Ovary (tissue), 7 donors: ENCODE measurements at regions not wholly inside any gene's neighbourhood (a gene's known extent, or its start where the extent isn't known, plus 50 kb on each side); places are given as distances from the start of the nearest gene placed in this dataset.

Source experiments
- DNase-seq, 5 donors: peaks; one replicate each; pipeline ENCODE4 v3.0.0-alpha.2; 2019 to 2020
- H3K27ac ChIP-seq, 2 donors: fragments of 200-600 bp; one replicate each; pipeline versions ENCODE4 v1.5.1 to v1.8.0; 2019 to 2022
- H3K27me3 ChIP-seq: fragments of 200-600 bp; one replicate; pipeline ENCODE4 v1.8.0; 2022
- H3K36me3 ChIP-seq: fragments of 200-600 bp; sonication (generic); one replicate; pipeline ENCODE4 v1.5.1; 2019
- H3K4me1 ChIP-seq: one replicate; pipeline ENCODE4 v1.8.1; 2013; ENCODE audit warnings: mild to moderate bottlenecking, moderate library complexity; ENCODE audit not compliant: insufficient read depth
- H3K4me3 ChIP-seq: fragments of 200-600 bp; sonication (generic); one replicate; pipeline ENCODE4 v1.5.1; 2017
- H3K9me3 ChIP-seq, 2 donors: fragments of 200-600 bp in 1 of 2; sonication (generic) in 1 of 2; one replicate each; pipeline versions ENCODE4 v1.5.1 to v1.8.1; 2013 to 2019; ENCODE audit warnings: mild to moderate bottlenecking in 1 of 2, moderate library complexity in 1 of 2
- EP300 ChIP-seq: sonication (generic); formaldehyde crosslinking; IDR thresholded peaks from one replicate; pipeline ENCODE4 v1.6.1; 2017; ENCODE audit warnings: antibody characterized with exemption
- POLR2A ChIP-seq: fragments of 450-650 bp; IDR thresholded peaks from one replicate; pipeline ENCODE4 v1.6.1; 2017; ENCODE audit warnings: antibody characterized with exemption, mild to moderate bottlenecking, moderate library complexity
- WGBS, 3 donors: extraction: QIAGEN DNeasy Blood & Tissue Kit in 1 of 3; methylation state at CpG; one replicate each; pipeline versions ENCODE4 v1.1.5 to v1.1.7; 2013 to 2017; 5-methylcytosine and 5-hydroxymethylcytosine counted together
- intact Hi-C, 4 donors: fragments of 100-400 bp; cut with DNase I; formaldehyde crosslinking; loops; one replicate each; pipeline versions ENCODE4 v1.11.0 to v1.15.1; 2022 to 2023
- TF ChIP-seq, protein P1 (sequence below), 3 donors: fragments of 450-650 bp in 2 of 3; fragments of 200-600 bp in 1 of 3; IDR thresholded peaks; one replicate each; pipeline versions ENCODE4 v1.5.1 to v1.8.0; 2016 to 2022; ENCODE audit warnings: antibody characterized with exemption in 3 of 3, mild to moderate bottlenecking in 1 of 3
- donor health status: DM: no; HTN: no; CAD: no; lungs with moderate emphysema.
- donor health status: DM: no; HTN: no; CAD: no.
- donor health status: Bipolar disorder and iron deficiency.
- donor health status: DM: no; HTN: no; CAD: no.
- donor health status: DM: yes; HTN: yes; CAD: no.

GRCh38 chr6:141659582-141659981 is 473.1 kb upstream of the GJE1 start:
- no peak for DNase-seq
- Histone ChIP-seq H3K9me3 (no peaks in the 10 kb centered on the region), H3K27me3 (no peaks in the 10 kb centered on the region), H3K4me3 (no peak overlapping the region), H3K36me3 (no peaks in the 10 kb centered on the region), H3K4me1 (no peaks in the 10 kb centered on the region), H3K27ac (no peak overlapping the region)
- TF ChIP-seq EP300: no peak
- TF ChIP-seq POLR2A: no peak
- TF ChIP-seq, protein P1, sequence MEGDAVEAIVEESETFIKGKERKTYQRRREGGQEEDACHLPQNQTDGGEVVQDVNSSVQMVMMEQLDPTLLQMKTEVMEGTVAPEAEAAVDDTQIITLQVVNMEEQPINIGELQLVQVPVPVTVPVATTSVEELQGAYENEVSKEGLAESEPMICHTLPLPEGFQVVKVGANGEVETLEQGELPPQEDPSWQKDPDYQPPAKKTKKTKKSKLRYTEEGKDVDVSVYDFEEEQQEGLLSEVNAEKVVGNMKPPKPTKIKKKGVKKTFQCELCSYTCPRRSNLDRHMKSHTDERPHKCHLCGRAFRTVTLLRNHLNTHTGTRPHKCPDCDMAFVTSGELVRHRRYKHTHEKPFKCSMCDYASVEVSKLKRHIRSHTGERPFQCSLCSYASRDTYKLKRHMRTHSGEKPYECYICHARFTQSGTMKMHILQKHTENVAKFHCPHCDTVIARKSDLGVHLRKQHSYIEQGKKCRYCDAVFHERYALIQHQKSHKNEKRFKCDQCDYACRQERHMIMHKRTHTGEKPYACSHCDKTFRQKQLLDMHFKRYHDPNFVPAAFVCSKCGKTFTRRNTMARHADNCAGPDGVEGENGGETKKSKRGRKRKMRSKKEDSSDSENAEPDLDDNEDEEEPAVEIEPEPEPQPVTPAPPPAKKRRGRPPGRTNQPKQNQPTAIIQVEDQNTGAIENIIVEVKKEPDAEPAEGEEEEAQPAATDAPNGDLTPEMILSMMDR (IDR thresholded peaks at IDR 0.05): no peak
- 70 to 83% (median 83%) methylated on average over 3 of the region's 3 CpGs for WGBS, 3 donors
- intact Hi-C loops: no loop called here

DNA sequence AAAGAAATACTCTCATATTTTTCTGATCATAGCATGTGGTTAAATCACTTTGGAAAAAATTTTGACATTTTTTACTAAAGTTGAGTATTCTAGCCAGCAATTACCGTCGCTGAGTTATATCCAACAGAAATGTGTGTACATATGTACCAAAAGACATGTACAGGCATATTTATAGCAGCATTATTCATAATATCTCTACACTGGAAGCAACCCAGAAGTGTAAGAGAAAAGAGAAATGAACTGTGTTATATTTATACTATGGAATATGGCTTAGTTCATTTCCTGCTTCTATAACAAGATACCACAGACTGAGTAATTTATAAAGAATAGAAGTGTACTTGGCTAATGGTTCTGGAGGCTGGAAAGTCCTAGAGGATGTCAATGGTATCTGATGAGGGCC is 474.0 kb upstream of the GJE1 start:
- no peak for TF ChIP-seq POLR2A
- TF ChIP-seq EP300: no peak
- TF ChIP-seq, protein P1 (IDR thresholded peaks at IDR 0.05): no peak
- no peak overlapping the region for H3K27ac ChIP-seq
- WGBS, 3 donors: 67 to 89% (median 82%) methylated on average over 2 of the region's 2 CpGs
- no peak overlapping the region for H3K4me3 ChIP-seq
- H3K36me3 ChIP-seq: no peaks in the 10 kb centered on the region
- H3K9me3 ChIP-seq: no peaks in the 10 kb centered on the region
- no peaks in the 10 kb centered on the region for H3K27me3 ChIP-seq
- intact Hi-C loops: no loop called here
- DNase-seq: no peak
- H3K4me1 ChIP-seq: no peaks in the 10 kb centered on the region

DNA sequence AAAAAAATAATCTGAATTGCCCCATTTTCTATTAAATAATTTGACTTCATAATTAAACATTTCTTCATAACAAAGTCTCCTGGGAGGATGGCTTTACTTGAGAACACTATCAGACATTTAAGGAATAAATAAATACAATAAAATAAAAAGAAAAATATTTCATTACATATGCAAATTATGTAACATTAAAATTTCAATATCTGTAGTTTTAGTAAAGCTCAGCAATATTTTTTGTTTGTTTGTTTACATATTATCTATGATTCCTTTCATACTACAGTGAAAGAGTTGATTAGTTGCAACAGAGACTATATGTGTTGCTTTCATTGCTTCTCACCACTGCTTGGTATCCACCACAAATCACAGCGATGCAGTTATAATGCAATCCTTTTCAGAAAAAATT is 474.9 kb upstream of the GJE1 start:
- Histone ChIP-seq H3K9me3 (no peaks in the 10 kb centered on the region), H3K4me3 (no peak overlapping the region), H3K27me3 (no peaks in the 10 kb centered on the region), H3K36me3 (no peaks in the 10 kb centered on the region), H3K4me1 (no peaks in the 10 kb centered on the region), H3K27ac (no peak overlapping the region)
- intact Hi-C loops: no loop called here
- DNase-seq: no peak
- TF ChIP-seq, protein P1 (IDR thresholded peaks at IDR 0.05): no peak
- TF ChIP-seq EP300 (no peak), POLR2A (no peak)
- 92 to 96% (median 94%) methylated on average over 1 of the region's 1 CpG for whole genome bisulfite sequencing, 3 donors

DNA sequence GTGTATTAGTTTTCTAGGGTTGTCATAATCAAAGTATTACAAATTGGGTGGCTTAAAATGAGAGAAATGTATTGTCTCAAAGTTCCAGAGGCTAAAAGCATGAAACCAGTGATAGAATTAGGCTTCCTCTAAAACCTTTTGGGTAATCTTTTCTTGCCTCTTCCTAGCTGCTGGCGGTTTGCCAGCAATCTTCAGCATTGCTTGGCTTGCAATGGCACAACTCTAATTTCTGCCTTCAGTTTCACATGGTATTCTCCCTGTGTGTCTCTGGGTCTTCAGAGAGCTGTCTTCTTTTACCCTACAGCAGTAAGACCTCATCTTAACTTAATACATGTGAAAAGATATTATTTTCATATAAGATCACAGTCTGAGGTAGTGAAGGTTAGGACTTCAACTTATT is 479.1 kb upstream of the GJE1 start:
- 76 to 91% (median 78%) methylated on average over 1 of the region's 1 CpG for WGBS, 3 donors
- no peaks in the 10 kb centered on the region for H3K4me1 ChIP-seq
- H3K36me3 ChIP-seq: no peaks in the 10 kb centered on the region
- intact Hi-C loops: no loop called here
- no peak overlapping the region for H3K27ac ChIP-seq
- no peak overlapping the region for H3K4me3 ChIP-seq
- TF ChIP-seq, protein P1 (IDR thresholded peaks at IDR 0.05): no peak
- no peak for TF ChIP-seq EP300
- TF ChIP-seq POLR2A: no peak
- DNase-seq: no peak
- H3K27me3 ChIP-seq: no peaks in the 10 kb centered on the region
- H3K9me3 ChIP-seq: no peaks in the 10 kb centered on the region

- H3K4me1 ChIP-seq: no peaks in the 10 kb centered on the region
Measured at GRCh38 chr6:141641951-141642350, 490.8 kb upstream of the GJE1 start.

More at GRCh38 chr6:141641951-141642350, 490.8 kb upstream of the GJE1 start:
- DNase-seq: no peak
- H3K27me3 ChIP-seq: no peaks in the 10 kb centered on the region
- intact Hi-C loops: no loop called here
- 16 to 37% (median 20%) methylated on average over 1 of the region's 1 CpG for WGBS, 3 donors
- H3K9me3 ChIP-seq: no peaks in the 10 kb centered on the region
- no peak overlapping the region for H3K4me3 ChIP-seq
- H3K36me3 ChIP-seq: no peaks in the 10 kb centered on the region
- no peak overlapping the region for H3K27ac ChIP-seq
- TF ChIP-seq, protein P1 (IDR thresholded peaks at IDR 0.05): no peak
- TF ChIP-seq POLR2A (no peak), EP300 (no peak)
